HT1080 (cell line): ENCODE measurements at regions not wholly inside any gene's neighbourhood (a gene's known extent, or its start where the extent isn't known, plus 50 kb on each side); places are given as distances from the start of the nearest gene placed in this dataset.

Experiments
- DNase-seq: peaks from one replicate; pipeline ENCODE4 v3.0.0-alpha.2; 2015; ENCODE audit warnings: low read depth

GRCh38 chr17:79355165-79355564 lies 255.7 kb downstream of the RBFOX3 start:
- DNase-seq, result no peak

DNA sequence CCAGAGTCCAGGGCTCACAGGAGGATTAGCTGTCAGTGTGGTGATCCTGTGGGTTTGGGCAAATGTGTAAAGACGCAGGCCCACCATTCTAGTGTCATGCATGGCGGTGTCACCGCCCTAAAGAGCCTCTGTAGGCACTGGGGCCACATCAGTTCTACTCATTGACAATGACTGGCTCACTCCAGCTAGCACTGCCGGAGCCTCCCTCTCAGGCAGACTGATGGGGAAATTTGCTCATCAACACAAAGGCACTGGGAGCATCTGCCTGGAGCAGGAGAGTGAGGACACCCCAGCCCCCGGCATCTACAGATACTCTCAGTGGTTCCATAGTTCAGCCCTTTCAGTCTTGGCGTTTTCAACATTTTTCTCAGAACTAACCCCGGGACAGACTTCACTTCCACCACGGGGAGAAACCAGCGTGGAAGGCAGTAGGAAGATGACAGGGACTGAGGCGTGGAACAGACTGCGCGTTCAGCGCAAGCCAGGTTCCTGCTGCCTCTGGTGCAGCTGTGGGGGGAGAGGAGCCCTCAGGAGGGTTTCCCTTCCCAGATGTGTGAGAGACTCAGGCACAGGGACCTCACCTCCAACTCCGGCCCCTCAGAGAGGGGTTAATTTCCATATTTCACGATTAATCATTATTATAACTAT lies 256.6 kb downstream of the RBFOX3 start:
- DNase-seq, result no peak

GRCh38 chr17:79353548-79353947 lies 257.3 kb downstream of the RBFOX3 start:
- DNase-seq, result no peak

DNA sequence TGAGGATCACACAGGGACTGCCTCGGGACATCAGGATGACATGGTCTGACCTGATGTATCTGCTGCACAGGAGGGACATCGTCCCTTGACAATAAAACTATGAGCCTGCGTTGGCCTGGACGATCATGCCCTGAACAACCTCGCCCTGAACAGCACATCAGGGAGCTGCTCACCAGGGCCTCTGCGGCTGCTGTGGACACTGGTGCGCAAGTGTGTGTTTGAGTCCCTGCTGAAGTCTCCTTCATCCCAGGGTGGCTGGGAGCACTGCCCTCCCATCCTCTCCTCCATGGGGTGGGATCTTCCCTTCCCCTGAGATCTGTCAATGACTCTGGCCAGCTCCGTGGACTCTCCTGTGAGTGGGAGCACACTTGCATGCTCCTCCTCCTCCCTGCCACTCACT lies 257.8 kb downstream of the RBFOX3 start:
- no peak for DNase-seq

- no peak for DNase-seq
These were observed 260.3 kb downstream of the RBFOX3 start for GRCh38 chr17:79350533-79350932.

GRCh38 chr17:79349506-79350400 lies 261.1 kb downstream of the RBFOX3 start:
- no peak for DNase-seq

DNA sequence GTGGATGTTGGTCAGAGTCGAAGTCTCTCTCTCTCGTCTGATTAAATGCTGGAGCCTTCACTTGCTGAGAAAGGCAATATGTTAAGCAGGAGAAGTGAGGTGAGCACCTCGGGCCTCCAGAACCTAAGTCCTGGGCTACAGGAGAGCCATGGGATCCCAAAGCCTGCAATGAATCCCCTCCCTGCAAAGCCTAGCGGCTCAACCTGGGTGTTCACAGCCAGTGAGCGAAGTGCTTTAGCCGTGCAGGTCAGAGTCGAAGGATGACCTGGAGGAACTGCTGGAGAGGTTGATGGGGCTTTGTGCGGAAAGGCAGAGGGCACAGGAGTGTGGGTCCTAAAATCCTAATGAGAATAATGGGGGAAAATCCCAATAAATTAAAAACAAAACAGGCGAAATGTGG lies 267.8 kb downstream of the ENGASE start:
- no peak for DNase-seq

DNA sequence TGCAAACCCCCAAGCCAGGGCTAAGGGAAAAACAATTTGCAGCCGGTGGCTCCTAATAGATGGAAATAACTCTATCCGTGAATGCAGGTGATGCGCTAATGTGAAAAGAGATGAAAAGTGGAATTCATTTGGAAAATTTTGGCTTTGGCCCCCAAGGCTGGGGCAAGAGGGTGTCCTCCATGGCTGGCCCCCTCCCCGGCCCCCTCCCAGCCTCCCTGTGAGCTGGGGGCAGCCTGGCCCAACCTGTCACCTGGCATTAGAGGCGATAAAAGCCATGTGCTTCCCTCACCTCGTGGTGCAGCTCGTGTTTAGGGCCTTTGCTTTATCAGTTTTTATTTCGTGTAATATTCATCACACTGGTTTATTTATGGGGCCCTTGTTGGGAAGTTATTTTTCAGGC lies 267.2 kb downstream of the ENGASE start:
- no peak for DNase-seq

DNA sequence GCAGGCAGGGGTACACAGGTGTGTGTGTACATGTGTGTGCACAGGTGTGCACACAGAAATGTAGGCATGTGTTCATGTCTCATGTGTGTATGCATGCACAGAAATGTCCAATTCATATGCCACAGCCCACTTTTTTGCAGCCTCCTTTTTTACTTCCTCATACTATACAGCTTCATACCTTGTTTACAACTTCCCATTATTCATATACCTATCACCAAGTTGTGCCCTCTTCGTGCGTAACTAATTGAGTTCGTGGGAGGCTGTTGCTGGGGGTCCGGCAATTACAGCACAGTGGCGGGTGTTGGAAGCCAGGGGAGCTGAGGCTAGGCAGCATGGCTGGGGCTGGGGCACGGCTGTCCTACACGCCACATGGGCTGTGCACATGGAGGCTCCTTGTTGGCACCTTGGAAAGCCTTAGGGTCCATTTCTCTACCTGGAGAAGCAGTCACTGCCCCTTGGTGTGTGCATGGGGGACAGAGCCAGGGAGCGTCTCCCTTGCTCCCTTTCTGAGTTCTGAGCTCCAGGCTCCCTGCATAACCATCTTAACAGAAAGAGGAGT lies 266.7 kb downstream of the ENGASE start:
- no peak for DNase-seq

GRCh38 chr17:79340333-79341221 lies 266.0 kb downstream of the ENGASE start:
- no peak for DNase-seq

GRCh38 chr17:79339321-79339720 lies 264.7 kb downstream of the ENGASE start:
- no peak for DNase-seq

DNA sequence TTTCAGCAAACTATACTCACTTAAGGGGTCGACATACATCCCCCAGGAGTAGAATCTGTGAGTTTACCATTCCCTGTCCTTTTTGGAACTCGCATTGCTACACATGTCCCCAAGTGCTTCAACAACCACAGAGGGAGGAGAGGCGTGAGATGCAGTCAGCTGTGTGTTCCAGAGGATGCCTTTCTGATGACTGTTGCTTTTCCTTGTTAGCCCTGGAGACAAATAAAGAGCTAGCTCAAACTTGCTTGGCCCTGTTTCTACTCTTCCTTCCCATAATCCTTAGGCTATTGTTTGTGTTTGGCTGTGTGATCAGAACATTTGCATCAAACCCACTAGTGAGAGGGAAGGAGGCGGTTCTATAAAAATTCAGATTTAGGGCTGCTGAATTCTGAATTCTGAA lies 264.0 kb downstream of the ENGASE start:
- DNase-seq, result peak; percentile 6

DNA sequence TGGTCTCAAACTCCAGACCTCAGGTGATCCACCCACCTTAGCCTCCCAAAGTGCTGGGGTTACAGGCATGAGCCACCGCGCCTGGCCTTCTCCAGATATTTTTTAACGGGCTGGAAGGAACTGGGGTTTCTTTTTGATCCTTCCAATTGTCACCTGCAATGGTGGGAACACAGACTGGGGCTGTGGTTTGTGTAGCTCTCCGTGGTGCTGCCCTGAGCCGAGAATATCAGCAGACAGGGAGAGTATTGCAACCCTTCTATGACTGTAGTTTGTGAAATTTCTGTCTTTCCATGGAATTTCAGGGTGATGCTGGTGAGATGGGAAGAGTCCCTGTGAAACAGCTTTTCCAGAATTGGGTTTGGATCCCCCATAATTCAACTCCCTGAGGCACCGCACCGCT lies 263.5 kb downstream of the ENGASE start:
- no peak for DNase-seq

GRCh38 chr17:79337053-79337452 lies 262.4 kb downstream of the ENGASE start:
- DNase-seq, result no peak

DNA sequence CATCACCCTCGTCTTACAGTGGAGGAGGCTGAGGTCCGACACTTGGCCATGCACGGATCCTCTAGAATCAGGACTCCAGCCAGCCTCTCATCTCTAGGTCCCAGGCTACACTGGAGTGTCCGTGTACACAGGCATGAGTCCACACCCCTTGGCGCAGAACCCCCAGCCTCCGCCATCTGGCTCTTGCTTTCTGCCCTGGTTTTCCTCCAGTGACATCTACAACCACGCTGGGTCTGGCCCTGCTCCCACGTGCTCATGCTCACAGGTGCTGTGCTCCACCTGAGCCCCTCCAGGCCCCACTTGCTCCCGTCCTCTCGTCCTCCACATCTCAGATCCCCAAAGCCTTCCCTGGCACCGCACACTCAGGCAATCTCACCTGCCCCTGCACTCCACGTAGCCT lies 260.8 kb downstream of the ENGASE start:
- DNase-seq, result no peak

- no peak for DNase-seq
These were observed 257.5 kb downstream of the ENGASE start for GRCh38 chr17:79332011-79332554.

GRCh38 chr17:79331492-79331891 lies 256.9 kb downstream of the ENGASE start:
- no peak for DNase-seq

DNA sequence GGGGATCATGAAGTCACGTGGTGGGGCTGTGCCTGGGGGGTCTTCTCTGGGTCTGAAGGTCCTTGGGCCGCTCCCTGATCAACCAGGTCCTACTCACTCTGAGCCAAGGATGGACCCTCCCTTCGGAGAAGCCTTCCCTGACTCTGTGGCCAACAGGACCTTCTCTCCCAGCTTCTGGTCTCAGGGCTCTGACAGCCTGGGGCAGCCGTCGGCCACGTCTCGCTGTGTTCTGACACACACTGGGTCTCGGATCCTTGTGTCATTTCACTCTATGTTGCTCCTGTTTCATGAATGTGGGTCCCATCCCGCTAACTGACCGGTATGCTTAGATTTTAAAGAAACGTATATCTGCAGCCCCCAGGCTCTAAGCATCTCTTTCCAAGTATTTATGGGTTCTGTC lies 256.1 kb downstream of the ENGASE start:
- no peak for DNase-seq

DNA sequence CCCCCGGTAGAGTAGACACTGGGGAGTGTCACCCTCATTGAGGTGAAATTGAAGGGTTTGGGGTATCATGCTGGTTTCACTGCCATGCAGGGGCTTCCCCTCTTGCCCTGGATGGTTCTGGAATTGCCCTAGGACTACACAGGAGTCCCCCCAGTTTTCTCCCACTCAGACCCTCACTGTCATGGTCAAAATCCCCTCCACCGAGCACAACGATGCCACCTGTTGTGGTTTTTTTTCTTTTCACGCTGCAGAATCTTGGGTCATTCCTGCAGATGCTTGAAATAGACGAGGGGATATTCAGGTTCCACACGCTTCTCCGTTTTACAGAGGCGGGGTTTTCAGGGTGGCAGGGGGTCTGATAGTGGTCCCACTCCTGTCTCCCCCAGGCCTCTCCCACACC lies 255.6 kb downstream of the ENGASE start:
- DNase-seq, result no peak

- DNase-seq, result no peak
These were observed 252.2 kb downstream of the ENGASE start for GRCh38 chr17:79326814-79327213.

GRCh38 chr17:79325709-79326430 lies 251.2 kb downstream of the ENGASE start:
- no peak for DNase-seq
